ENCODE measurements at regions not wholly inside any gene's neighbourhood (a gene's known extent, or its start where the extent isn't known, plus 50 kb on each side); places are given as distances from the start of the nearest gene placed in this dataset.

DNA sequence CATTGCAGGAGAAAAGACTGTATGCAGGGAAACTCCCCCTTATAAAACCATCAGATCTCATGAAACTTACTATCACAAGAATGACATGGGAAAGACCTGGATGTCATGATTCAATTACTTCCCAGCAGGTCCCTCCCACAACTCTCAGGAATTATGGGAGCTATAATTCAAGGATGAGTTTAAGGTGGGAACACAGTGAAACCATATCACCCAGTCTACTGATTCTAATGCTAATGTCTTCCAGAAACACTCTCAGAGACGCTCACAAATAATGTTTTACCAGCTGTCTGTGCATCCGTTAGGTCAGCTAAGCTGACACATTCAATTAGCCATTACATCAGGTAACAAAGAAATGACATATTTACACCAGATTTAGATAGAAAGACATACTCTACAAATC, 637.9 kb downstream of the NLGN4Y start:
- no peak for DNase-seq (ENCODE audit: low read depth)

DNA sequence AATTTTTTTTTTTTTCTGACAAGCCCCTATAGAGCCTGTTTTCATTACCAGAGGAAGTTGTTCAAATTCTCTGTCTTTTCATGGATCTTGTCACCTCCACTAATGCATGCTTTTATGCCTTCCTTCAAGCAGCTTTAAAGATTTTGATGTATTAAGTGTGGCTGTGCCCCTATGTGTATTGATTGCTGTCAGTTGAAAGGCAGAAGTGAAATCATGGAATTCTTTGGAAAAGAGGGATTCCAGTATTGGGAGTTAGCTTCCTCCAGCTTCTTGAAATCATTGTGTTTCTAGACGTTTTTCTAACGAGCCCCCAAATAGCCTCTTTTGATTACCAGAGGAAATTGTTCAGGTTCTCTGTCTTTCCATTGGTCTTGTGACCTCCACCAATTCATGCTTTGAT, 655.6 kb downstream of the NLGN4Y start:
- DNase-seq (ENCODE audit: low read depth) = no peak

DNA sequence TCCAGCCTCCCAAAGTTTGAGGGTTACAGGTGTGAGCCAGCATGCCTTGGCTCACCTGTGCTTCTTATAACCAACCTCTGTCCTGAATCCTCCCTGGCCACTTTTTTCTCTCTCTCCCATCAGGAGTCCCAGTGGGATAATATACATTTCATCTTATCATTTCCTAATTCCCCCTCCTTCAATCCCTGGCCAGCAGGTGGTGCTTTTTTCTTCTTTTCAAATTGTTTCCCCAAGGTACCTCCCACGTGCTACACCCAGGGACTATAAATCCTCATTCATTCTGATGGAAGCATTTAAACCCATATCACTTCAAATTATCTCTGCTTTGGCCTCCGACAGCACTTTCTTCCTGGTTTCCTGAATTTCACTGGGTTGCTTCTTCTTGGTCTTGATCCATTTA, 704.7 kb downstream of the NLGN4Y start:
- no peak for DNase-seq (ENCODE audit: low read depth)

DNA sequence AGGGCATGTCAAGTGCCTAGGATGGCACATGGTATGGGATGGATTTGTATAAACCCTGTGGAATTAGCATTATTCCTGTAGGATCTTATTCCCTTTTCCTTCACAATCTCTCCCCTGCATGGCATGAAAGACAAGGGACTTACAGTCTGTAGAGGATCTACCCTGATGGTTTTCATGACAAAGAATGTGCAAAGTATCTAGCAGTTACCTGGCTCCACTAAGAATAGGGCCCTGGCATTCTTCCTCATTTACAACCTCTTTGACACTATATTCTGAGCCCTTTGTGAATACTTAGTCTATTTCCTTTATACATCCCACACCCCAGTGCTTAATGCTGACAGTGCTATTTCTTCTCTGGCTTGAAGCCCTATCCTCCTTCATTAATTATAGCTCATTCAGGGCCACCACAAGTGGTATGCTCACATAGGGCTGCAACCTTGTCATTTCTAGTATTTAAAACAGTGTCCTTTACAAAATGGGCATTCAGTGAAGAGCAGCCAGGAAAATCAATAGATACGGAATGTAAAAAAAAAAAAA, 715.3 kb downstream of the NLGN4Y start:
- DNase-seq (ENCODE audit: low read depth) = no peak

DNA sequence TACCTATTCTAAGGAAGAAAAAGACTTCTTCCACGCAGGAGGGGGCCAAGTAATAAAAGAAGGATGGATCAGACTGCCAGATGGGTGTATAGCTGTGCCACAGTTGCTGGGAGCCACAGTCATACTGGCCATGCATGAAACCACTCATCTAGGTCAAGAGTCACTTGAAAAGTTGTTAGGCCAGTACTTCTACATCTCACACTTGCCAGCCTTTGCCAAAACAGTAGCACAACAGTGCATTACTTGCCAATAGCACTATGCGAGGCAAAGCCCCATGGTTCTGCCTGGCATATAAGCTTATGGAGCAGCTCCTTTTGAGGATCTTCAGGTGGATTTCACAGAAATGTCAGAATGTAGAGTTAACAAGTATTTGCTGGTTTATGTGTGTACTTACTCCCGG, 735.0 kb downstream of the NLGN4Y start:
- DNase-seq (ENCODE audit: low read depth) = no peak

DNA sequence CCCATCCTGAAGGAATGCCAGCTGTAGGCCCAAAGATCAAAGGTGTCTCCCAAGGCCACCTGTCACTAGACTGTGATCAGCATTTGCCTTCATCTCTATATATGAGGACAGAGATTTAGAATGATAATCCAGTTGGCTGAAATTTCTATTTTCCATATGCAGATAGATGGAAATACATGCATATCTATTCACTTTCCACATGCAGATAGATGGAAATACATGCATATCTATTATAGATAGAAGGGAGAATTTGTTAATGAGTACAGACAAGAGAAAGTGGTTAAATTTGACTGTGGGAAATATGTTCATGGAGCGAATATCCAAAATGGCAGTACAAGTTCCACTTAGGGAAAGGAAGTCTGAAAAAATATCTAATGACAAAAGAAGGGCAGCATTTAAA, 762.2 kb downstream of the NLGN4Y start:
- DNase-seq (ENCODE audit: low read depth) = no peak

DNA sequence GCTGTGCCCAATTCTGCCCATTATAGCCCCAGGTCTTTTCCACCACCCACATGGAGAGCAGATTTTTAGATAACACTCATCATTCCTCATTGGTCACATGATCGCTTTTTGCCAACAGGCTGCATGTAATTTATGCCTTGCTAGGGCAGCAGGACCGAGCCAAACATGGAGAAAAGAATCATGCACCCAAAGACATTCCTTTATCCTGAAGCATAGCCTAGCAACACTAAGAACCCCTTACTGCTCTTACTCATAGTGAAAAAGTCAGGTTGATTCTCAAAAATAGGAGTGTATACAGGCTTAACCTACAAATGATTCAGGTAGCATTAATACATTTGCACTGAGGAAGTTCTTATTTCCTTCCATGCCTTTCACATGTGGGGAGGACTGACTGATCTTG, 765.5 kb downstream of the NLGN4Y start:
- DNase-seq (ENCODE audit: low read depth) = no peak

DNA sequence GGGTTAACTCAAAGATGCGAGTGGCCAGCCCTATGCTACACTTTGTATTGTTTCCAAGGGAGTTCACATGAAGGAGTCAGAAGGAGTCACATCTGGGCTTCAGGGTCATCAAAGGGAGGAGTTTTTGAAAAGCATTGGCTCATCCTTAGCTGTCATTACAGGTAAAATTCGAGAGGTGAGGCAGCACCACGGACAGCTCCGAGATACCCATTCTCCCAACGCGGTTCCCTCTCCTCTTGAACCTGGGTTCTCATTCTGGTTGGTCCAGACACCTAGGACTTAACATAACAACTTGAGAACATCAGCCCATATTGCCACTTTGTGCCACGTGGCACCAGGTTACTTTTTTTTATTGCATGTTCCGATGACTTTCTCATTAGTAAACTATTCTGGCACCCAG, 768.6 kb downstream of the NLGN4Y start:
- no peak for DNase-seq (ENCODE audit: low read depth)

DNA sequence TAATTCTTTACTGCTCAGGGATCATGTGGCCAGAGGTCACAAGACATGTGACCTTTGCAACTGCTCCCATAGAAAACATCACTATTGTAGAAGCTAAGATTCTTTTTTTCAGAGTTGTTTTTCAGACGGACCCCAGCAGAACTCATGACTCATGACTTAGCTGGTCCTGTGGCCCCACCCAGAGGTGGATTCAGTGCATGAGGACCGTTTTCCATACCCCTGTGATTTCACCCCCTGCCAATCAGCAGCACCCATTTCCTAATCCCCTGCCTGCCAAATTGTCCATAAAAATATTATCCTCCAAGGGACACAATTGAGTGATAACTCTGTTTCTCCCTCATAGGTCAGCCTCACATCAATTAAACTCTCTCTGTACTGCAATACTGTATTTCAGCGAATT, 777.5 kb downstream of the NLGN4Y start:
- DNase-seq (ENCODE audit: low read depth) = no peak

DNA sequence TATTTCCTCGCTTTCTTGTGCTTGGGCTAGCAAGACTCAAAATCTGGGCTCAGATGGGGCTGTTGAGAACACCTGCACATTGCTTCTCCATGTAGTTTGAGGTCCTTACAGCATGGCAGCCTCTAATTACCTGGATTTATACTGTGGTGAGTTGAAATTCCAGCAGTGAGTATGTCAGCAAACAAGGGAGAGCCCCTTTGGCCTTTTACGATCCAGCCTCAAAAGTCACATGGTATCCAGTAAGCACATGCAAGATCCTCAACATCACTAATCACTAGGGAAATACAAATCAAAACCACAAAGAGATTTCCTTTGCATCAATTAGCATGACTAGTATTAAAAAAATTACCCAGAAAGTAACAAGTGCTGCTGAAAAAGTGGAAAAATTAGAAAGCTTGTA, 787.8 kb downstream of the NLGN4Y start:
- no peak for DNase-seq (ENCODE audit: low read depth)

DNA sequence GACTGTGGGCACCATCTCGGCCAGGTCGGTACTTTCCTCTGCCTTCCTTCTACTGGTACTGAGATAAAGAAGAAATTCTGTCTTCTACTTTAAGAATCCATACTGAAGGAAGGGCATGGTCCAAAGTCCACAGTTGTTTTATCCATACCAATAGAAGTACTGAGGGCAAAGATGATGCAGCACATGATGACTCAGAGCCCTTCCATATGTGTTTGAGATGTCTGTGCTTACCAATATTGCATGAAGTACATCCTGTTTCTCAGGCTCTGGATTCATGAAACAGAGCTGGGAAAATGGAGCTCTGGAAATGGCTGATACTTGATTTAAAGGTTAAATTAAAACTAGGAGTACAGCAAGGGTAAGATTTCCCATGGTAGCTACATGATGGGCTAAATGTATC, 799.9 kb downstream of the NLGN4Y start:
- DNase-seq (ENCODE audit: low read depth) = no peak

DNA sequence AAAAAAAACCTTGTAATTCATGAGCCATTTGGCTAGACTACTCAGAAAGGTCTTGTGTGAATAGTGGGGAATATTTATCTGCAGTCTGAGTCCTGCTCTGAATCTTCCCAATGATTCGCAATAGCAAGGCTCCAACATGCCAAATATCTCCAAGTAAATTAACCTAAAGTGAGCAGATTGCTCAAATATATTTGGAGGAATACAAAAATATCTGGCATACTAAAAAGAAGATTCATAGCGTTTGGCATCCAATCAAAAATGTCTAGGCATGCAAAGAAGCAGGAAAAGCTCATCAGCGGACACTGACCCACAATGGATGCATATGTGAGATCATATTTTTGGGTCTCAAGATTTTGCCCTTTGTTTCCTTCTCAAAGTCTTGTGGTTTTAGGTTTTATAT, 800.9 kb downstream of the NLGN4Y start:
- no peak for DNase-seq (ENCODE audit: low read depth)

DNA sequence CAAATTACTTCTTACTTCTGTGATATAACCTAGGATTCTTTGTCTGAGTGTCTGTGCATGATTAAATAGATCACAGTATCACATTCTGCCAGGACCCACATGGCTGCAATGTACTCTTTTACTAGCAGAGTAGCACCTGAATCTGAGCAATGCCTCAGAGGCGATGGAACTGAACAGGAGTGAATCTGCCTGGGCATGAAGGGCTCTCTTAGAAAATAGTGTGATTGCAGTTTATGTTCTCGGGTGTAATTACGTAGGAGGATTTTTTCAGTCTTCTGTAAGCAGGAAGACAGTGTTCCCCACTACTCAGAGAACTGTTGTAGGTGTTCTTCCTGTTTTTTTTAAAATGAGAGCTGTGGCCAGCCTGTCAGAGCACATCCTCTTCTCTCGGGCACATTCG, 802.3 kb downstream of the NLGN4Y start:
- no peak for DNase-seq (ENCODE audit: low read depth)

DNA sequence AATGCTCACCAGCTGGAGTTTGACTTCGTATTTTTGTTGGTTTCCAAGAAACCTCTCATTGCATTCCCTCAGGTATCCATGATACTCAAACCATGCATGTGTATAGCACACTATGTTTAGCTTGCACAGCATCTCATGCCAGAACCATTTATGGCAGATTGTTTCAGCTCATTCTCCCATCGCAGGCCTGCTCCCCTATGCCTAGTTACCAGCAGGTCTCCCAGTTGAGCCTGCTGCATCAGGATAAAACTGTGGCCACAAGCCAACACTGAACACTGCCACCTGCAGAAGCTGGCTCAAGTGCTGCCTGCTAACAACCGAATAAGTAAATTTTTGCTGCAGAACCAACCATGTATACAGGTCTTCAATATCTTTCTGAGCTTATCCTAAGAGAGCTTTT, 804.5 kb downstream of the NLGN4Y start:
- DNase-seq (ENCODE audit: low read depth) = no peak

DNA sequence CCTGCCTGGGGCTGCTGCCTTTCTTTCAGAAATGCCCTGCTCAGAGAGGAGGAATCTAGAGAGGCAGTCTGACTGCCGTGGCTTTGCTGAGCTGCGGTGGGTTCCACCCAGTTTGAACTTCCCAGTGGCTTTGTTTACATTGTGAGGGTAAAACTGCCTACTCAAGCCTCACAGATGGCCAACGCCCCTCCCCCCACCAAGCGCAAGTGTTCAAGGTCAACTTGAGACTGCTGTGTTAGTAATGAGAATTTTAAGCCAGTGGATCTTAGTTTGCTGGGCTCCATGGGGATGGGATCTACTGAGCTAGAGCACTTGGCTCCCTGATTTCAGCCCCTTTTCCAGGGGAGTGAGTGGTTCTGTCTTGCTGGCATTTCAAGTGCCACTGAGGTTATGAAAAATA, 819.2 kb downstream of the NLGN4Y start:
- DNase-seq (ENCODE audit: low read depth) = no peak

DNA sequence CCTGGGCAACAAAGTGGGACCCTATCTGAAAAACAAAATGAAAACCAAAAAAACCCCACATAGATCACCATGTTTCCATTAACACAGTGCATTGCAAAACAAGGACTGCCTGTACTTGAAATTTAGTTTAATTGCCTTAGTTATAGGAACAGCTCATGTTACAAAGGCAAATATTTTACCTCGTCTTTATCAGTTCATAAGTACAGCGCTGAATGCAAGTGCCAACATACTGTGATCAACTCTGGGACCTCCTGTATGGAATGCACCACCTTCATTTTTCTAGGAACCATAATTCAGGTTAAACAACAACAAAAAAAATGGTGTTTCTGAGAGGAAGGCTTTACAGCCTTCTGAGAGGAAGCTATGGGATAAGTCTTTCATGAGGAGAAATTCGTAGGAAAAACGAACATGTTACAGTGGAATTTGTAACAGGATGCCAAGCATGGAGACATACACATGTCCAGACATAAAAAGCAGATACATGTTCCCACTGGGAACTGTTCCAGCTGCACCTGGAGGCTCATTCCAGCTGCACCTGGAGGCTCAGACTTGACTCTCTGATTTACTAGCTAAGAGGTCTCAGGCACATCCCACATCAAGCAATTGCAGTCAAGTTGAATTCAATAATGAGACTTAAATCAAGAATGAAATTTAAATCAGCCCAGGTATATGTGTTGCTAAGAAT, 821.3 kb downstream of the NLGN4Y start:
- DNase-seq (ENCODE audit: low read depth) = no peak

DNA sequence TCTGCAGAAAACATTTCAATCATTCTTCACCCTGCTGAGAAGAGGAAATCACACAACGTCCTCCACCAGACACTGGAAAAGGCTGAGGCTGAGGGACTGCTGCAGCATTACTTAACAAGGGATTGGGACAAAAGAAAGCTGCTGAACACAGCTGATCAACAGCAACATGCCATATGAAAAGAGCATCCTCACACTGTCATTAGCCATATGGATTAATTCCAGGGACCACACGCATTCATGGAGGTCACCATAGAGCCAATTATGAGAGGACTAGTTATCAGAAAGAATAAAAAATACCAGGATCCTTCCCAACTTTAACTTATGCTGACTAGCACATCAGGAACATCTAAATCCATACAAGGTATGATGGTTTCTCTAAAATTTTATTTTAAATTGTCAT, 825.0 kb downstream of the NLGN4Y start:
- no peak for DNase-seq (ENCODE audit: low read depth)

DNA sequence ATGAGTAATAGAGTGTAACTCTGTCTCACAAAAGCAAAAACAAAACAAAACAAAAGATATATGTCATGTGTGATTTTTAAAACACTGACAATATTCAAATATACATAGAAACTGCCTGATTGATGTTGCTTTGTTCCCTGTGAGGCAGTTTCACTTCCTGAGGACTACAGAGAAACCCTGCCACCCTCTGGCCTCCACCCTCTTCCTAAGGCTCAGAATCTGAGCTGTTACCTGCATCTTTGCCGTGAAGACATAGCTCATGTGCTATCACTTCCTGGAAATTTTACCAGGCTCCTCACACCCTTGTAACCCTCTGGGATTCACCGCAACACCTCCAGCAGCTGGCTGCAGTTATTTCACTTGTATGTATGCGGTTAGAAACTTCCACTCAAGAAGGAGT, 831.0 kb downstream of the NLGN4Y start:
- DNase-seq (ENCODE audit: low read depth) = no peak

DNA sequence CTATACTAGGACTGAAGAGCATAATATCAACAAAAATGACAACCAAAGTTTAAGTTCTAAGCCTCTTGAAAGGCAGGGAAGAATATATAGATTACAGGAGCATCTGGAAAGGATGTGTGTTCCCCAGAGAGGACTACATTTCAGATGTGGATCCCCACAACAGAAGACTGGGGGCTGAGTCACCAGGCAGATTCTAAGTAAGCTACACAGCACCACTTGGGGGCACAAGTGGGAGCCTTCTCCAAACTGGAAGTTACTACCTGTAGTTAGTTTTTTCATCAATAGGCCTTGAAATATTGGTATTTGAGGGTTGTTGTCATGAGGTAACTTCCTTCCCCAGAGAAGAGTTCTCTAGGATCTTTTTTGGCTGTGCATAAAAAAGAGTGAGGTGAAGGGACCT, 836.1 kb downstream of the NLGN4Y start:
- DNase-seq (ENCODE audit: low read depth) = no peak

DNA sequence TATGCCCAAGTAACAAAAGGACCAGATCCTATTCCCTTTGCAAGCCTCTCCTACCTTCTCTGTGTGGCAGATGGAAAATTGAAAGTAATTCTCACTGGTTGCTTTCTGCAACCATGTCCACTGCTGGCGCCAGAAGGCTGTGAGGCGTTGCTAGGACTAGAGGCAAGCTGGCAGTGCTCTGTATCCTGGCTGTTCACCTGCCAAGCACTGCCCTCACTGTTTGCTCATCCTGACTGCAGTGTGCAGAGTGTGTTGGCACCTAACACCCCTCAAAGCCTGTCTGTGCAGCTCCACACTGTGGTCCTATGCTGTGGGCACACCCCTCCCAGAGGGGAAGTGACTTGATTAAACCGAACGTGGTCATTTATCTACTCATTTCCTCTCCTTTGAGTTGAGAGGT, 840.7 kb downstream of the NLGN4Y start:
- no peak for DNase-seq (ENCODE audit: low read depth)

DNA sequence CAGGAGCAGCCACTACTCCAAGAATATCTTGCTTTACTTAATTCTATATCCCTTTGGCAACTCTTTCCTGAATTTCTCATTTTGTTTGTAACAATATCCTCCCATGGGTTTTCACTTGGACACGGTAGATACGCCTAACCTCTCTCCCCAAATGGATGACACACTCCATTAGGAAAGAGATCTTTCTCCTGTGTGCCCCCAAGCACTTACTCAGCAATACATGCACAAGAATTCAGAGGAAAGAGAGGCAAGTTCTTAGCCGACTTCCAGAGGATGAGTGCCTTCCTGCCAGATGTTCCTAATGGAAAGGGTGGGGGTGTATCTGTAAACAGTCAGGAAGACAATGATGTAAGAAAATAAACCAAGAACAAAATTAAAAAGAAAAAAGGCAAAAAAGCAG, 844.5 kb downstream of the NLGN4Y start:
- no peak for DNase-seq (ENCODE audit: low read depth)

DNA sequence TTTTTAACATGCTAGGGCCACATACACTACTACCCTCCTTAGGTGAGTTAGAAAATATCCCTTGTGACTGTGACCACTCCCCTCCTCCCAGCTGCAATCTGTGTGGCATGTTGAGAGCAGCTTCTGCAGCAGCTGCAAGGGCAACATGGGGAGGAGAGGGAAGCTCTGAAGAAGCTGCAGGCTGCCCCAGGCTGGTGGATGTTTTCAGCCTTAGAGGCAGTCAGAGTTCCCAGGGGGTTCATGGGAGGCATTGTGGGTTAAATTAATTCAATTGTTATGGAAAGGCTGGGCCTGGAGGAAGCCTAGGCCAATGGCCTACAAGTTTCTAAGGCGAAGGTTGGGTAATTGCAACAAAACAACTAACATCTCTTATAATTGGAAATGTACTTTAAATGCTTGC, 860.8 kb downstream of the NLGN4Y start:
- no peak for DNase-seq (ENCODE audit: low read depth)

DNA sequence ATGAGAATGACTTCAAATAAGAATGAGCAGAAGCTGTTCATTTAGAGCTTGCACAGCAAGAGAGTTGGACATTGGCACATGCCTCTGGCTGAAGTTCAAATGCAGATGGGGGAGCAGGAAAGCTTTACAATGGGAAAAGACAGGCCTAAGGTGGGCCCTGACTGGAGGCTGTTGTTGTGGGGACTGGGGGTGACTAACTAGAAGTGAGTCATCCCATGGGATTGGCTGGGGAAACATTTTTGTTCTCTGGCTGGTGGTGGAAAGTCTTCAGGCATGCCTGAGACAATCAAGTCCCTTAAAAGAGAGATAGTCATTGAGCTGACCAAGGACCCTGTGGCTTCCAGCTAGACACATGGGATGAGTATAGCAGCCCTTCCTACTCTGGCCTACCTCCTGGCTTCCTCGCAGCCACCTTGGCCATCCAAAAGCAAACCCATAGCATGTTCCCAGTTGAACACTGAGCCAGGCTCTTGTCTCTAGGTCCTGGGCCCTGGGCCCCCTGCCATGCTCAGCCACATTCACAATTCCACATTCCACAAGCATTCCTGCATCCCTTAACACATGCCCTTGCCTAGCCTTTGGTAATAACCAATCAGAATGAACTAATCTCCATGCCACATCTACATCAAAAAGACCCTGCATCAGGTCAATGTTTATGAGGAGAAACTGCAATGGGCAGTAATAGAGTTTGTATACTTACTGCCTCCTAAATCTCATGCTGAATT, 873.4 kb downstream of the NLGN4Y start:
- no peak for DNase-seq (ENCODE audit: low read depth)

DNA sequence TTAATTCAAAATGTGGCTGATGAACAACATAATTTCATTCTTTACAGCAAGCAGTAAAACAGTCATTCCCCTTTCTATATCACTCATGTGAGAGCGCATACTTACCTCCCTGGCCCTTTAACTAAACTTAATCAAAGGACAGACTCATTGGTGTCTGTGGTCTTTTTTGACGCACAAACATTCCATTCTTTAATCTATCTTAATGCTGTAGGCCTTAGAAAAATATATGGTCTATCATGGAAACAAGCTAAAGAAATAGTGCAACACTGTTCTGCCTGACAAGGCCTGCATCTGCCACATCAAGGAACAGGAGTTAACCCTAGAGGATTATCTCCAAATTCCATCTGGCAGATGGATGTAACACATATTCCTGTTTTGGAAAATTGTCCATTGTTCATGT, 878.1 kb downstream of the NLGN4Y start:
- no peak for DNase-seq (ENCODE audit: low read depth)

All from CMK (cell line).